KMS-11 (cell line): ENCODE measurements at regions not wholly inside any gene's neighbourhood (a gene's known extent, or its start where the extent isn't known, plus 50 kb on each side); places are given as distances from the start of the nearest gene placed in this dataset.

ENCODE experiments used
- H2AFZ ChIP-seq: fragments of 200-600 bp; sonication (generic); 2 replicates; pipeline ENCODE4 v1.6.1; 2016; ENCODE audit warnings: antibody characterized with exemption, mixed run types, low read depth
- H3K27ac ChIP-seq: fragments of 200-600 bp; sonication (generic); 2 replicates; pipeline ENCODE4 v1.6.1; 2016; ENCODE audit warnings: mild to moderate bottlenecking, mixed run types
- H3K27me3 ChIP-seq: fragments of 200-600 bp; sonication (generic); 2 replicates; pipeline ENCODE4 v1.6.1; 2017; ENCODE audit warnings: mild to moderate bottlenecking, low read depth, mixed run types, moderate library complexity; ENCODE audit not compliant: insufficient read depth
- H3K36me3 ChIP-seq: fragments of 200-600 bp; sonication (generic); 2 replicates; pipeline ENCODE4 v1.6.1; 2017; ENCODE audit warnings: mild to moderate bottlenecking, mixed run types; ENCODE audit not compliant: insufficient read depth
- H3K4me1 ChIP-seq: fragments of 200-600 bp; sonication (generic); 2 replicates; pipeline ENCODE4 v1.6.1; 2016; ENCODE audit warnings: mild to moderate bottlenecking, low read depth, mixed run types; ENCODE audit not compliant: poor library complexity, severe bottlenecking
- H3K4me2 ChIP-seq: fragments of 200-600 bp; sonication (generic); 2 replicates; pipeline ENCODE4 v1.7.0; 2016; ENCODE audit warnings: mild to moderate bottlenecking, mixed run types
- H3K4me3 ChIP-seq: fragments of 200-600 bp; sonication (generic); IDR thresholded peaks from 2 replicates; pipeline ENCODE4 v1.6.1; 2017; ENCODE audit warnings: low read depth, low read length, mixed read lengths; ENCODE audit not compliant: insufficient read depth
- H3K79me2 ChIP-seq: fragments of 200-600 bp; sonication (generic); 2 replicates; pipeline ENCODE4 v1.6.1; 2016; ENCODE audit warnings: low read depth, mixed run types; ENCODE audit not compliant: insufficient read depth
- H3K9ac ChIP-seq: fragments of 200-600 bp; sonication (generic); 2 replicates; pipeline ENCODE4 v1.6.1; 2016; ENCODE audit warnings: mild to moderate bottlenecking, mixed run types
- H4K20me1 ChIP-seq: fragments of 200-600 bp; sonication (generic); 2 replicates; pipeline ENCODE4 v1.6.1; 2016; ENCODE audit warnings: mild to moderate bottlenecking, mixed run types; ENCODE audit not compliant: insufficient read depth
- CTCF ChIP-seq: fragments of 200-600 bp; sonication (generic); conservative IDR thresholded peaks from 2 replicates; pipeline ENCODE4 v1.6.1; 2017; ENCODE audit warnings: low read depth, mild to moderate bottlenecking, antibody characterized with exemption, low read length, moderate library complexity, mixed read lengths

- no peak overlapping the region for H3K4me3 ChIP-seq
- H3K36me3 ChIP-seq = no peaks in the 10 kb centered on the region
- no peak overlapping the region for H2AFZ ChIP-seq
- no peaks in the 10 kb centered on the region for H4K20me1 ChIP-seq
- no peaks in the 10 kb centered on the region for H3K4me1 ChIP-seq
- H3K27me3 ChIP-seq = peaks cover 37% of the 10 kb centered on the region; the same call in 1 of the 2 replicates
- H3K27ac ChIP-seq = no peak overlapping the region
- no peak overlapping the region for H3K4me2 ChIP-seq
- no peaks in the 10 kb centered on the region for H3K79me2 ChIP-seq
- TF ChIP-seq CTCF = no peak
- no peak overlapping the region for H3K9ac ChIP-seq
Measured at GRCh38 chr10:132467464-132468149, 70.0 kb upstream of the INPP5A start.

GRCh38 chr10:132468216-132468615 is 69.4 kb upstream of the INPP5A start:
- no peak overlapping the region for H3K4me3 ChIP-seq
- H3K4me2 ChIP-seq = no peak overlapping the region
- no peak overlapping the region for H2AFZ ChIP-seq
- H3K79me2 ChIP-seq = no peaks in the 10 kb centered on the region
- peaks cover 39% of the 10 kb centered on the region for H3K27me3 ChIP-seq
- no peaks in the 10 kb centered on the region for H3K36me3 ChIP-seq
- H3K9ac ChIP-seq = no peak overlapping the region
- no peaks in the 10 kb centered on the region for H3K4me1 ChIP-seq
- H3K27ac ChIP-seq = no peak overlapping the region
- TF ChIP-seq CTCF = no peak
- H4K20me1 ChIP-seq = no peaks in the 10 kb centered on the region

GRCh38 chr10:132468651-132469050 is 68.9 kb upstream of the INPP5A start:
- Histone ChIP-seq H2AFZ (no peak overlapping the region), H3K4me3 (no peak overlapping the region), H3K27ac (no peak overlapping the region), H3K79me2 (no peaks in the 10 kb centered on the region), H3K4me1 (no peaks in the 10 kb centered on the region), H3K4me2 (no peak overlapping the region), H3K9ac (no peak overlapping the region), H4K20me1 (no peaks in the 10 kb centered on the region), H3K27me3 (peaks cover 39% of the 10 kb centered on the region), H3K36me3 (no peaks in the 10 kb centered on the region)
- no peak for TF ChIP-seq CTCF

- Histone ChIP-seq H3K27me3 (peaks cover 38% of the 10 kb centered on the region), H3K9ac (no peak overlapping the region), H3K27ac (no peak overlapping the region), H4K20me1 (no peaks in the 10 kb centered on the region), H3K79me2 (no peaks in the 10 kb centered on the region), H3K4me1 (no peaks in the 10 kb centered on the region), H3K4me3 (no peak overlapping the region), H3K36me3 (no peaks in the 10 kb centered on the region), H2AFZ (no peak overlapping the region), H3K4me2 (no peak overlapping the region)
- TF ChIP-seq CTCF = no peak
Measured at GRCh38 chr10:132469197-132469884, 68.2 kb upstream of the INPP5A start.
